ENCODE measurements at regions not wholly inside any gene's neighbourhood (a gene's known extent, or its start where the extent isn't known, plus 50 kb on each side); places are given as distances from the start of the nearest gene placed in this dataset.

- Histone ChIP-seq H3K4me3 (no peak overlapping the region), H3K36me3 (replicated peaks) (no peaks in the 10 kb centered on the region), H3K4me1 (no peaks in the 10 kb centered on the region), H3K27me3 (ENCODE audit: low read depth) (no peaks in the 10 kb centered on the region), H3K9me3 (no peaks in the 10 kb centered on the region)
- in situ Hi-C loops (cut with MboI; ENCODE audit: low sequenced_read_pairs), result no loop called here
- no peak for DNase-seq (ENCODE audit: low spot score in 2 of 2)
These were observed 503.4 kb downstream of the PLXNA4 start for GRCh38 chr7:132072873-132073272.

- in situ Hi-C loops (cut with MboI; ENCODE audit: low sequenced_read_pairs), result no loop called here
- H3K4me1 ChIP-seq, result no peaks in the 10 kb centered on the region
These were observed 504.1 kb downstream of the PLXNA4 start for GRCh38 chr7:132072165-132072564.

GRCh38 chr7:132069306-132069705, 507.0 kb downstream of the PLXNA4 start:
- H3K27me3 ChIP-seq (ENCODE audit: low read depth), result no peaks in the 10 kb centered on the region
- in situ Hi-C loops (cut with MboI; ENCODE audit: low sequenced_read_pairs), result no loop called here

More at GRCh38 chr7:132072165-132072564, 504.1 kb downstream of the PLXNA4 start:
- Histone ChIP-seq H3K27me3 (ENCODE audit: low read depth) (no peaks in the 10 kb centered on the region), H3K4me3 (no peak overlapping the region), H3K9me3 (no peaks in the 10 kb centered on the region), H3K36me3 (replicated peaks) (no peaks in the 10 kb centered on the region)
- DNase-seq (ENCODE audit: low spot score in 2 of 2), result no peak

GRCh38 chr7:132066761-132067171, 509.5 kb downstream of the PLXNA4 start:
- in situ Hi-C loops (cut with MboI; ENCODE audit: low sequenced_read_pairs), result no loop called here
- Histone ChIP-seq H3K27me3 (ENCODE audit: low read depth) (no peaks in the 10 kb centered on the region), H3K36me3 (replicated peaks) (no peaks in the 10 kb centered on the region), H3K4me1 (no peaks in the 10 kb centered on the region), H3K4me3 (no peak overlapping the region), H3K9me3 (no peaks in the 10 kb centered on the region)
- no peak for DNase-seq (ENCODE audit: low spot score in 2 of 2)

More at GRCh38 chr7:132069306-132069705, 507.0 kb downstream of the PLXNA4 start:
- no peaks in the 10 kb centered on the region for H3K4me1 ChIP-seq
- H3K36me3 ChIP-seq (replicated peaks), result no peaks in the 10 kb centered on the region
- H3K9me3 ChIP-seq, result no peaks in the 10 kb centered on the region
- no peak for DNase-seq (ENCODE audit: low spot score in 2 of 2)
- H3K4me3 ChIP-seq, result no peak overlapping the region

GRCh38 chr7:132065989-132066603, 509.7 kb upstream of the PODXL start:
- no peak overlapping the region for H3K4me3 ChIP-seq
- in situ Hi-C loops (cut with MboI; ENCODE audit: low sequenced_read_pairs), result no loop called here

GRCh38 chr7:132065193-132065988, 509.0 kb upstream of the PODXL start:
- no peak for DNase-seq (ENCODE audit: low spot score in 2 of 2)
- Histone ChIP-seq H3K4me1 (no peaks in the 10 kb centered on the region), H3K36me3 (replicated peaks) (no peaks in the 10 kb centered on the region), H3K9me3 (no peaks in the 10 kb centered on the region), H3K4me3 (no peak overlapping the region), H3K27me3 (ENCODE audit: low read depth) (no peaks in the 10 kb centered on the region)
- in situ Hi-C loops (cut with MboI; ENCODE audit: low sequenced_read_pairs), result no loop called here

More at GRCh38 chr7:132065989-132066603, 509.7 kb upstream of the PODXL start:
- H3K36me3 ChIP-seq (replicated peaks), result no peaks in the 10 kb centered on the region
- no peak for DNase-seq (ENCODE audit: low spot score in 2 of 2)
- H3K27me3 ChIP-seq (ENCODE audit: low read depth), result no peaks in the 10 kb centered on the region
- H3K4me1 ChIP-seq, result no peaks in the 10 kb centered on the region
- H3K9me3 ChIP-seq, result no peaks in the 10 kb centered on the region

GRCh38 chr7:132063800-132064199, 507.4 kb upstream of the PODXL start:
- in situ Hi-C loops (cut with MboI; ENCODE audit: low sequenced_read_pairs), result no loop called here
- Histone ChIP-seq H3K27me3 (ENCODE audit: low read depth) (no peaks in the 10 kb centered on the region), H3K4me1 (no peaks in the 10 kb centered on the region), H3K4me3 (no peak overlapping the region), H3K36me3 (replicated peaks) (no peaks in the 10 kb centered on the region), H3K9me3 (no peaks in the 10 kb centered on the region)
- DNase-seq (ENCODE audit: low spot score in 2 of 2), result no peak

- Histone ChIP-seq H3K9me3 (no peaks in the 10 kb centered on the region), H3K36me3 (replicated peaks) (no peaks in the 10 kb centered on the region), H3K27me3 (ENCODE audit: low read depth) (no peaks in the 10 kb centered on the region), H3K4me1 (no peaks in the 10 kb centered on the region), H3K4me3 (no peak overlapping the region)
- DNase-seq (ENCODE audit: low spot score in 2 of 2), result no peak
- in situ Hi-C loops (cut with MboI; ENCODE audit: low sequenced_read_pairs), result no loop called here
These were observed 505.5 kb upstream of the PODXL start for GRCh38 chr7:132061937-132062336.

GRCh38 chr7:132059141-132059540, 502.7 kb upstream of the PODXL start:
- H3K4me3 ChIP-seq, result no peak overlapping the region
- DNase-seq (ENCODE audit: low spot score in 2 of 2), result no peak
- H3K4me1 ChIP-seq, result no peaks in the 10 kb centered on the region
- H3K36me3 ChIP-seq (replicated peaks), result no peaks in the 10 kb centered on the region
- H3K9me3 ChIP-seq, result no peaks in the 10 kb centered on the region
- in situ Hi-C loops (cut with MboI; ENCODE audit: low sequenced_read_pairs), result loop anchor here (10.0 kb wide), 1 partner anchor 374 kb away; no protein-coding TSS in a partner anchor
- no peaks in the 10 kb centered on the region for H3K27me3 ChIP-seq (ENCODE audit: low read depth)

GRCh38 chr7:132055336-132056120, 499.1 kb upstream of the PODXL start:
- in situ Hi-C loops (cut with MboI; ENCODE audit: low sequenced_read_pairs), result loop anchor here (10.0 kb wide), 1 partner anchor 371 kb away; no protein-coding TSS in a partner anchor
- no peak for DNase-seq (ENCODE audit: low spot score in 2 of 2)
- no peaks in the 10 kb centered on the region for H3K36me3 ChIP-seq (replicated peaks)

GRCh38 chr7:132053871-132054270, 497.4 kb upstream of the PODXL start:
- H3K9me3 ChIP-seq, result no peaks in the 10 kb centered on the region
- no peaks in the 10 kb centered on the region for H3K36me3 ChIP-seq (replicated peaks)
- no peaks in the 10 kb centered on the region for H3K27me3 ChIP-seq (ENCODE audit: low read depth)
- no peak for DNase-seq (ENCODE audit: low spot score in 2 of 2)
- H3K4me3 ChIP-seq, result no peak overlapping the region
- in situ Hi-C loops (cut with MboI; ENCODE audit: low sequenced_read_pairs), result loop anchor here (10.0 kb wide), 1 partner anchor 369 kb away; no protein-coding TSS in a partner anchor
- H3K4me1 ChIP-seq, result no peaks in the 10 kb centered on the region

More at GRCh38 chr7:132055336-132056120, 499.1 kb upstream of the PODXL start:
- Histone ChIP-seq H3K27me3 (ENCODE audit: low read depth) (no peaks in the 10 kb centered on the region), H3K9me3 (no peaks in the 10 kb centered on the region), H3K4me1 (no peaks in the 10 kb centered on the region), H3K4me3 (no peak overlapping the region)

- Histone ChIP-seq H3K4me1 (no peaks in the 10 kb centered on the region), H3K4me3 (no peak overlapping the region), H3K36me3 (replicated peaks) (no peaks in the 10 kb centered on the region), H3K9me3 (no peaks in the 10 kb centered on the region), H3K27me3 (ENCODE audit: low read depth) (no peaks in the 10 kb centered on the region)
- no peak for DNase-seq (ENCODE audit: low spot score in 2 of 2)
- in situ Hi-C loops (cut with MboI; ENCODE audit: low sequenced_read_pairs), result loop anchor here (10.0 kb wide), 1 partner anchor 367 kb away; no protein-coding TSS in a partner anchor
These were observed 494.9 kb upstream of the PODXL start for GRCh38 chr7:132051311-132051710.

GRCh38 chr7:132049462-132050304, 493.3 kb upstream of the PODXL start:
- in situ Hi-C loops (cut with MboI; ENCODE audit: low sequenced_read_pairs), result loop anchor here (10.0 kb wide), 1 partner anchor 365 kb away; no protein-coding TSS in a partner anchor
- H3K4me1 ChIP-seq, result no peaks in the 10 kb centered on the region
- peak in 1 of 2 experiments; percentile 66 for DNase-seq (ENCODE audit: low spot score in 2 of 2)
- H3K4me3 ChIP-seq, result no peak overlapping the region
- no peaks in the 10 kb centered on the region for H3K27me3 ChIP-seq (ENCODE audit: low read depth)
- H3K9me3 ChIP-seq, result no peaks in the 10 kb centered on the region
- no peaks in the 10 kb centered on the region for H3K36me3 ChIP-seq (replicated peaks)
